ENCODE measurements at regions not wholly inside any gene's neighbourhood (a gene's known extent, or its start where the extent isn't known, plus 50 kb on each side); places are given as distances from the start of the nearest gene placed in this dataset.

DNA sequence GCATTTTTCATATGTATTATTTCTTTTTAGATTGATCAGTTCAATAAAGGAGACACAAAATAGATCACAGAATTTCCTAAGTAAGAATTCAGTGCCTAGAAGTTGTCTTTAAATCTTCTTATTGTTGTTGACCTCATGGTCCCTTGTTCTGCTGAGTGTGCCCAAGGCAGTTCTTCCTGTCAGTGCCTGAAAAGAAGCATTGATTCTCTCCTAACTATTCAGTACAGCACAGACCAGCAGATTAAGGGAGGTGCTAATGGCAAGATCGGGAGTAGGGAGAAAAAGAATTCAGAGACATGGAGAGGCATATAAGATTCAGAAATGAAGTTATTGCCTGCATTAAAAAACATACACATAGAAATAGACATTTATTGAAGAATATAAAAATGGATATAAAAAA, 180.5 kb upstream of the PCDH9 start:
- in situ Hi-C loops (cut with MboI) = no loop called here
- DNase-seq = no peak
- no peak for TF ChIP-seq EZH2 (IDR thresholded peaks at IDR 0.05; ENCODE audit: insufficient read depth, poor library complexity, severe bottlenecking)

DNA sequence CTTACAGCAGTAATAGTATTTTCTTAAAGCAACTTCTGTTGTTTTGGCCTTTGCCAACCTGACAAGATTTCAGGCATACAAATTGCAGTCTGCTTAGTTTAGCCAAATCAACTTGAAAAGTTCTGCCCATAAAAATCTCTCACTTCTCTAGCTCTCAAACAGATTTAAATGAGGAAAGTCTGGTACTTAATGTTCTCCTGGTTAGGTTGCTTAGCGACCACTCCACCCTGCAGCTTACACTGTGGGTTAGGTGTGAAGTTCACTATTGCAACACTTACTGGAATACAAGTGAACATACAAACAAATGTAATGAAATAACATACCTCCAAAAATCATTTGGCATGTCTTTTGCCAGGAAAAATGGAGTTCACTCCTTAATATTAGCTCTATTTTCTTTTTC, 178.7 kb upstream of the PCDH9 start:
- H3K9me2 ChIP-seq (ENCODE audit: insufficient read depth) = no peaks in the 10 kb centered on the region
- H3K27me3 ChIP-seq (replicated peaks; ENCODE audit: insufficient read depth) = no peaks in the 10 kb centered on the region
- DNase-seq = no peak
- 24 to 30% methylated on average over 1 of the region's 1 CpG for WGBS, 2 experiments (ENCODE audit: low coverage in 1 of 2, low lambda C conversion rate in 2 of 2, missing lambda C conversion rate in 2 of 2)
- in situ Hi-C loops (cut with MboI) = no loop called here
- H3K36me3 ChIP-seq (ENCODE audit: low read depth) = no peaks in the 10 kb centered on the region
- H3K79me2 ChIP-seq (ENCODE audit: insufficient read depth) = no peaks in the 10 kb centered on the region
- H2AFZ ChIP-seq = no peak overlapping the region
- H3K27ac ChIP-seq = no peak overlapping the region
- no peaks in the 10 kb centered on the region for H4K20me1 ChIP-seq (ENCODE audit: insufficient read depth)
- H3K9me3 ChIP-seq (ENCODE audit: low read depth) = no peaks in the 10 kb centered on the region
- no peak overlapping the region for H3K9ac ChIP-seq
- H3K4me3 ChIP-seq = no peak overlapping the region
- no peak for TF ChIP-seq EZH2phosphoT487 (IDR thresholded peaks at IDR 0.05; ENCODE audit: insufficient read depth, low read depth)
- TF ChIP-seq EZH2 (IDR thresholded peaks at IDR 0.05; ENCODE audit: insufficient read depth, poor library complexity, severe bottlenecking) = no peak
- no peaks in the 10 kb centered on the region for H3K4me1 ChIP-seq (ENCODE audit: insufficient read depth)
- H3F3A ChIP-seq (ENCODE audit: insufficient read depth) = no peaks in the 10 kb centered on the region
- H3K4me2 ChIP-seq (ENCODE audit: unreplicated experiment) = no peak overlapping the region

More for the DNA sequence above, 180.5 kb upstream of the PCDH9 start:
- no peaks in the 10 kb centered on the region for H3K4me1 ChIP-seq (ENCODE audit: insufficient read depth)
- 11 to 12% methylated on average over 1 of the region's 1 CpG for WGBS, 2 experiments (ENCODE audit: low coverage in 1 of 2, low lambda C conversion rate in 2 of 2, missing lambda C conversion rate in 2 of 2)
- no peaks in the 10 kb centered on the region for H3K79me2 ChIP-seq (ENCODE audit: insufficient read depth)
- H3K36me3 ChIP-seq (ENCODE audit: low read depth) = no peaks in the 10 kb centered on the region
- H3K9me3 ChIP-seq (ENCODE audit: low read depth) = no peaks in the 10 kb centered on the region
- no peak overlapping the region for H3K9ac ChIP-seq
- H2AFZ ChIP-seq = no peak overlapping the region
- no peaks in the 10 kb centered on the region for H3K9me2 ChIP-seq (ENCODE audit: insufficient read depth)
- H3K4me3 ChIP-seq = no peak overlapping the region
- H4K20me1 ChIP-seq (ENCODE audit: insufficient read depth) = no peaks in the 10 kb centered on the region
- no peak overlapping the region for H3K4me2 ChIP-seq (ENCODE audit: unreplicated experiment)
- H3K27me3 ChIP-seq (replicated peaks; ENCODE audit: insufficient read depth) = no peaks in the 10 kb centered on the region
- H3K27ac ChIP-seq = no peak overlapping the region
- H3F3A ChIP-seq (ENCODE audit: insufficient read depth) = no peaks in the 10 kb centered on the region

DNA sequence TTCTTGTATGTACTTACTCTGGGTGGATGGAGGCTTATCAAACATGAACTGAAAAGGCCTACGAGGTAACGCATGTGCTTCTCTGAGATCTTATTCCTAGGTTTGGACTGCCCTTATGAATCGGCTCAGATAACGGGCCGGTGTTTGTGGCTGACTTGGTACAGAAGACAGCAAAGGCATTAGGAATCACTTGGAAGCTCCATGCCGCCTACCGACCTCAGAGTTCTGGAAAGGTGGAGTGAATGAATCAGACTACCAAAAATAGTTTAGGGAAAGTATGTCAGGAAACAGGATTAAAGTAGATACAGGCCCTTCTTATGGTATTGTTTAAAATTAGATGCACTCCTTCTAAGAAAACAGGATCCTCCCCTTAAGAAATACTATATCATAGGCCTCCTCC, 172.4 kb upstream of the PCDH9 start:
- no peak for DNase-seq
- H3K36me3 ChIP-seq (ENCODE audit: low read depth) = no peaks in the 10 kb centered on the region
- H3K27me3 ChIP-seq (replicated peaks; ENCODE audit: insufficient read depth) = no peaks in the 10 kb centered on the region
- no peaks in the 10 kb centered on the region for H3K9me3 ChIP-seq (ENCODE audit: low read depth)
- no peaks in the 10 kb centered on the region for H3K79me2 ChIP-seq (ENCODE audit: insufficient read depth)
- H3K4me1 ChIP-seq (ENCODE audit: insufficient read depth) = no peaks in the 10 kb centered on the region
- no peak overlapping the region for H3K4me2 ChIP-seq (ENCODE audit: unreplicated experiment)
- no peaks in the 10 kb centered on the region for H3K9me2 ChIP-seq (ENCODE audit: insufficient read depth)
- no peak overlapping the region for H2AFZ ChIP-seq
- no peak overlapping the region for H3K27ac ChIP-seq
- in situ Hi-C loops (cut with MboI) = no loop called here
- TF ChIP-seq EZH2phosphoT487 (IDR thresholded peaks at IDR 0.05; ENCODE audit: insufficient read depth, low read depth) = no peak
- TF ChIP-seq EZH2 (IDR thresholded peaks at IDR 0.05; ENCODE audit: insufficient read depth, poor library complexity, severe bottlenecking) = no peak
- H4K20me1 ChIP-seq (ENCODE audit: insufficient read depth) = no peaks in the 10 kb centered on the region
- H3K9ac ChIP-seq = no peak overlapping the region
- 48 to 53% methylated on average over 7 of the region's 7 CpGs for WGBS, 2 experiments (ENCODE audit: low coverage in 1 of 2, low lambda C conversion rate in 2 of 2, missing lambda C conversion rate in 2 of 2)
- no peak overlapping the region for H3K4me3 ChIP-seq
- H3F3A ChIP-seq (ENCODE audit: insufficient read depth) = no peaks in the 10 kb centered on the region

DNA sequence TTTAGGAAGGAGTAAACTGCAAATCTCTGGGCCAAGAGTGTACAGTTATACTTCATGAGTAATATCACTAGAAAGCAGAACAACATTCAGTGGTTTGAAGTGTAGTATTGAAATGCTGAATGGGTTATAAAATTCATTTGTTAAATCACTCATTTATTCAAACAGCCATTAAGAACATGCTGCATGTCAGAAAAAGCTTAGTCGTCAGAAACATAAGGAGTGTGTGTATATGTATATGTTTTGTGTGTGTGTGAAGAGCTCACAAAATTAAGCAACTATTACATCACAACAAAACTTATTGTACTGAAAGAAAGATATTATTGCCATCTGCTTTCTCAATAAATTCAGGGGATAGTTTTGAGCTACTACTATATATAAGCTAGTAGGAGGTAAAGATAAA, 165.4 kb upstream of the PCDH9 start:
- Histone ChIP-seq H3K9me2 (ENCODE audit: insufficient read depth) (no peaks in the 10 kb centered on the region), H3F3A (ENCODE audit: insufficient read depth) (no peaks in the 10 kb centered on the region), H4K20me1 (ENCODE audit: insufficient read depth) (no peaks in the 10 kb centered on the region), H3K4me2 (ENCODE audit: unreplicated experiment) (no peak overlapping the region), H2AFZ (no peak overlapping the region), H3K79me2 (ENCODE audit: insufficient read depth) (no peaks in the 10 kb centered on the region), H3K4me3 (no peak overlapping the region), H3K4me1 (ENCODE audit: insufficient read depth) (no peaks in the 10 kb centered on the region), H3K27ac (no peak overlapping the region), H3K36me3 (ENCODE audit: low read depth) (no peaks in the 10 kb centered on the region), H3K9me3 (ENCODE audit: low read depth) (no peaks in the 10 kb centered on the region), H3K27me3 (replicated peaks; ENCODE audit: insufficient read depth) (no peaks in the 10 kb centered on the region), H3K9ac (no peak overlapping the region)
- DNase-seq = no peak
- 9 to 21% methylated on average over 1 of the region's 1 CpG for WGBS, 2 experiments (ENCODE audit: low coverage in 1 of 2, low lambda C conversion rate in 2 of 2, missing lambda C conversion rate in 2 of 2)
- no peak for TF ChIP-seq EZH2phosphoT487 (IDR thresholded peaks at IDR 0.05; ENCODE audit: insufficient read depth, low read depth)
- TF ChIP-seq EZH2 (IDR thresholded peaks at IDR 0.05; ENCODE audit: insufficient read depth, poor library complexity, severe bottlenecking) = no peak
- in situ Hi-C loops (cut with MboI) = no loop called here

DNA sequence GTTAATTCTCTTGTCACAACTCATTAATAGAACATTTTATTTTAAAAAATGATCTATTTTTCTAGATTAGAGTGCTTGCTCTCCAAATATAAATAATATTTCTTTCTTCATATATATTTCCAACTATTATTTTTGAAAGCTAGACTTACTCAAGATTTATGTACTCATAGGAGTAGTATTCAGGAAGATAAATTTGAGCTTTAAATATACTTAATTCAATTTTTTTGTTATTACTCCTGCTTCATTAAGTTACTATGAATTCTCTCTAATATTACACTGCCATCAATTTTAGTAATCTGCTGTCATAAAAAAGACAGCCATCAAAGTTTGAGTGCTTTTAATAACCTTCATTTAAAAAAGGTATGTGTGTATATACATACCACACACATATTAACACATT, 161.9 kb upstream of the PCDH9 start:
- H3K4me2 ChIP-seq (ENCODE audit: unreplicated experiment) = no peak overlapping the region
- no peak overlapping the region for H3K9ac ChIP-seq
- no peaks in the 10 kb centered on the region for H3K9me3 ChIP-seq (ENCODE audit: low read depth)
- DNase-seq = no peak
- no peaks in the 10 kb centered on the region for H3K36me3 ChIP-seq (ENCODE audit: low read depth)
- H3K9me2 ChIP-seq (ENCODE audit: insufficient read depth) = no peaks in the 10 kb centered on the region
- no peaks in the 10 kb centered on the region for H3K4me1 ChIP-seq (ENCODE audit: insufficient read depth)
- no peaks in the 10 kb centered on the region for H3F3A ChIP-seq (ENCODE audit: insufficient read depth)
- TF ChIP-seq EZH2 (IDR thresholded peaks at IDR 0.05; ENCODE audit: insufficient read depth, poor library complexity, severe bottlenecking) (no peak), EZH2phosphoT487 (IDR thresholded peaks at IDR 0.05; ENCODE audit: insufficient read depth, low read depth) (no peak)
- H3K27ac ChIP-seq = no peak overlapping the region
- in situ Hi-C loops (cut with MboI) = no loop called here
- no peak overlapping the region for H2AFZ ChIP-seq
- no peaks in the 10 kb centered on the region for H3K27me3 ChIP-seq (replicated peaks; ENCODE audit: insufficient read depth)
- no peak overlapping the region for H3K4me3 ChIP-seq
- no peaks in the 10 kb centered on the region for H4K20me1 ChIP-seq (ENCODE audit: insufficient read depth)
- no peaks in the 10 kb centered on the region for H3K79me2 ChIP-seq (ENCODE audit: insufficient read depth)

Data from GM23248 (cell line).